ENCODE measurements at regions not wholly inside any gene's neighbourhood (a gene's known extent, or its start where the extent isn't known, plus 50 kb on each side); places are given as distances from the start of the nearest gene placed in this dataset.

DNA sequence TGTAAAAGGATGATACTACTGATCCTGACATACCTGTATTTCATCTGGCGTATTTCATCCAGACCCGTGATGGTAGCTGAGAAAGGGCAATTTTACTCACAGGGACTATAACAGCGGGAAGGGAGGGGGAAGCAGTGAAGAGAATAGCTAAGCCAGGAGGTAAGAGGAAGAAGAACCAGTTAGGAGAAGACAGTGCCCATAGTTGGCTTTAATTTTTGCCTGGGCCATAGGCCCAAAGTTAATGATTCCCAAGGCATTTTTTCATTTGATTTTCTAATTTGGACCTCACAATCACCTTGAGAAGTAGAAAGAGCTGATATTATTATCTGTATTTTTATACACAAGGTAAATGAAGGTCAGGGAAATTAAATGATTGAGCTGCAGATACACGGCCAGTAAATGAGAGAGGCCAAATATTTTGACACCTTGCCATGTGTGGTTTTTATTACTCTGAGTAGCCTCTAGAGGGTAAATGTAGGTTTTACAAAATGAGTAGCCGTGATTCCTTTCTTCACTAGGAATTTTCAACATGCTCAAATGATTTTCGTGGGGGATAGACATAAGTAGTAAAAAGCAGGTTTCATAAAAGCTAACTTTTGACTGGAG is 382.2 kb downstream of the FUT8 start:
- DNase-seq, result no peak

DNA sequence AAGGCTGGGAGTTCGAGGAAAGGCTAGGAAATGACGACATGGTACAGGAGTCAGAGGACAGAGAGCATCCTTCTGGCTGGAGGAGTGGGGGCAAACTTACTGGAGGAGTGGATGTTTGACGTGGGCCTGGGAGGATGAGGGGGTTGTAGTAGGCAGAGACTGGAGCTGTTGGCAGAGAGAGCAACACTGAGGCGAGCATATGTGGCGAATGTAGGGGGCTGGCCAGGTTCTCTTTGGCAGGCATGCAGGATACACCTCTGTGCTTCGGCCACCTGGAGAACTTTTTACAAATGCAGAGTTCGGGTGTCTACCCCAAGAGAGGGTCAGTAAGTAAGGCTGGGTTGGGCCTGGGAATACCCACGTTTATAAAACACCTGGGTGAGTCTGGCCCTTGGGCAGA is 385.7 kb downstream of the FUT8 start:
- no peak for DNase-seq

DNA sequence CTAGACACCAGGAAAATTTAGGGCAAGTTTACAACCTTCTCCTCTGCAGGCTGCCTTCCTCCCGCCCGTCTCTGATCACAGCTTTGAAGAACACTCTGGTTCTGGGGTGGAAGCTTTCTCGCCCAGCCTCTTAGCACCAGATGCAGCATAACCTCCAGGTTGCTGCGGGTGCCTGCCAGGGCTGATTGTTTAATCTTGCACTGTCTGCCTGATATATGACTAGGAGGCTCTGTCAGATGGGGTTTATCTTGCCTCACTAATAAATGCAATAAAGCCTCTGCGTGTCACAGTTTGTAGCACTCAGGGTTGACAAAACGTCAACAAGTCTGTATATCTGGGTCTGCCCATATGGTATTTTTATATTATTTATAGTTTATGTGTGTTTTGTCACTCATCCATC is 388.2 kb downstream of the FUT8 start:
- DNase-seq, result no peak

DNA sequence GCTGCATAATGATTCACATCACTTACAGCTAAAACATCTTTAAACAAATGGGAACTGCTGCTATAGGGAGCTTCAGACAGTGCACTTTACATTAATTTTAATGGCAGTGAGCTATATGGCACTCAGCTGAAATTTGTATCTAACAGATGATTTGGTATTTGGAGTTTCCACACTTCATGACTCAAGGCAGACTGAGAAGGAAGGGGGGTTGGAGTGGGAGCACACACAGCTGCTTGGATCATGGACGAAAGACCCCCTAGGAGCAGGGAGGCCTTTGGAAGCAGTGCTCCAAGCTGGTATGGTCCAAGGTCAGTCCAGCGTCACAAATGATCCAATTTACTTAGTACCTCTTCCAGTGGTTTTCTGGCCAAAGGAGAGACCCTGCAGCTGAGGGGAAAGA is 389.7 kb downstream of the FUT8 start:
- no peak for DNase-seq

DNA sequence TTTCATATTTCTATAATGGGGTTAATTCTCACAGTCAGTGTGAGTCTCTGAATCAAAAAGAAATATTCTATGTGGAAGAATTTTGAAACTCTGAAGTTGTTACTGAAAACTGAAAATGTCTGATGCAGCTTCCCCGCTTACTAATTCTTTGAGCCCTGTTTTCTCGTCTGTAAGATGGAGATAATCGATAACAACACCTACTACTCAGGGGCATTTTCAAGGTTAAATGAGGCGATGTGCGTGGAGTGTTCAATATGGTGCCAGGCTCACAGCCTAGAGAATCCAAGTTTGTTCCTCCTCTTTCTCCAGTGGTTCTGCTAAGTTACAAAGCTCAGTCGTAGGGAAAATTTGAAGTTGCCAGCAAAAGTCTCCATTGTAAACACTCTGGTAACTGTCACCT is 391.4 kb downstream of the FUT8 start:
- peak; percentile 56 for DNase-seq

DNA sequence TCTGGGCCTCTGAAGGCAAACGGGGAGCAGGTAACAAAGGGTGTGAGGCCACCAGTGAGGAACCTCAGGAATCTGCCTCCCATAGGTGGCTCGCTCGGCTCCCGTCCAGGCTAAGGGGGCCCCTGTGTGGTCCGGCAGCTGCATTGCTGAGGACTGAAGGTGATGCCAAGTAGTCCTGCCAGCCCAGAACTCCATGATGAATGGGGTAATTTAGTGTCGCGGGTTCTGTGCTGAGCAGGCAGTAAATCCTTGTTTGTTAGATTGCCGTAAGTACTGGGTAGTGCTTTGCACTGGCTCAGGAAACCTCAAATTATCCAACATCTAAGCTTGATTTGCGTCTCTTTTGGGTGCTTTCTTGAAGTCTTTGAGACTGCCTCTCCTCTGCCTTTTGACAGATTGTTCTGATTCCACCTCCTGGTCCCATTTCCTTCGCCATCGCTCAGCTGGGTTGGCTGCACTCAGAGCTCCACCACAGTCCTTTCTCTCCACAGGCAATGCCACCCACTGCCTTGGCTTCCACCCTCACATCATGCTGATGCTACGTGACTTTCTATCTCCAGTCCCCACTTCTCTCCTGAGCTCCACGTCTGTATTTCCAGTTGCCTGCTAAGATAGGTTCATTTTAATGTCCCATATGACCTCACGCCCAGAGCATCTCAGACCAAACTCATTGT is 392.0 kb downstream of the FUT8 start:
- no peak for DNase-seq

DNA sequence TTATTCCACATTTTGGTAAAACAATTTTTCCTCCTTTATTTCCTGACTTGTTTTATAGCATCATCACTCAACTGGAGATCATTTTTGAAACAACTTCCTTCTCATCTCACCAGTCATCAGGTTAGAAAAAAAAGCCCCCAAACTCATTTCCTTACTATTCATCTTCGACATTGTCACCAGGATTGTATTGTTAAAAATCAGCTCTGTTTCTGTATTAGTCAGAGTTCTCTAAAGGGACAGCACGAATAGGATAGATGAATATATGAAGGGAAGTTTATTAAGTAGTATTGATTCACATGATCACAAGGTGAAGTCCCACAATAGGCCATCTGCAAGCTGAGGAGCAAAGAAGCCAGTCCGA is 392.6 kb downstream of the FUT8 start:
- peak; percentile 71 for DNase-seq

DNA sequence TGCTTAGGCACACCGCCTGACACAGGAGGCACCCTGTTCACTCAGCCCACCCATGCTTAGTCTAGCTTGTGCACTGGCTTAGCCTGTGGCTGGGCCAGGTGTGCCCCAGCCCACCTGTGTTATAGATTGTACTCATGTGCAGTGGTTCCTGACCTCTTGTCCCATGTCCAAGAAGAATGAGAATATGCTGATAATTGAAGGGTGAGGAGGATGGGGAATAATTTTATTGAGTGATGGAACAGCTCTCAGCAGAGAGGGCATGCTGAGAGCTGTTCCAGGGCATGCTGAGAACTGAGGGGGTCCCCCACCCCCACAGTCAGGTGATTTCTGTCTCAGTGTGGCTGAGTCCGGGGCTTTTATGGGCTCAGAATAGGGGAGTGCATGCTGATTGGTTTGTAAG is 395.9 kb downstream of the FUT8 start:
- DNase-seq, result no peak

DNA sequence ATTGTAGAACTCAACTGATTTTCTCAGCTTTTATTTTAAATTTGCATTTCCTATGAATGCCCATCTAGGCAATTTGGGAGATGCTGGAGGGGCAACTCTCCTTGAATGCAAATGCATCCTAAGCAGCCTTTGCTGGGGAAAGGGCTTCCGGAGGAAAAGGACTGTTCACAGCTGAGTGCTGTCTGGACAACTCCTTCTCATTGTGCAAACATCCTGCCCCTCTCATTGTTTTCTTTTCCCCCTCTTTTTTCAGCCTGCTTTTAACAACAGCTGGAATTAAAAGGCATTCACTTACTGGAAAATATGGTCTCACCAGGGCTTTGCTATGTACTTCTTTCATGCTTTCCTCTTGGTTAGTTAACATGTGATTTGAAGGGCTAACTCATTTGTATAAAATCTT is 397.8 kb downstream of the FUT8 start:
- DNase-seq, result no peak

DNA sequence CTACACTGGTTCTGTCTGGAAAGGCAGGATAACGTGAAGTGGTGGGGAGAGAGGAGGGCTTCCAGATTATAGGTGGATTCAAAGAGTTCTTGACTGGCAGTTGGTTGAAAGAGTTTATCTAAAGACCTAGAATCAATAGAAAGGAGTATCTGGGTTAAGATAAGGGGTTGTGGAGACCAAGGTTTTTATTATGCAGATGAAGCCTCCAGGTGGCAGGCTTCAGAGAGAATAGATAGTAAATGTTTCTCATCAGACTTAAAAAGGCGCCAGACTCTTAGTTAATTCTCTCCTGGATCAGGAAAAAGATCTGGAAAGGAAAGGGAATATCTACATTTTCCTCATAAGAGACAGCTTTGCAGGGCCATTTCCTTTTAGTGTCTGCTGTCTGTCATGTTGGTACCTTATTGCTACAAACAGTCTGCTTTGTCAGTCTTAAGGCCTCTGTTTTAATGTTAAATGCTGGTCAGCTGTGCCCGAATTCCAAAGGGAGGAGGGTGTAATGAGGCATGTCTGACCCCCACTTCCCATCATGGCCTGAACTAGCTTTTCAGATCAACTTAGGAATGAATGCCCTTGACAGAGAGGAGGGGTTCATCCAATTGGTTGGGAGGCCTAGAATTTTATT is 401.3 kb downstream of the FUT8 start:
- no peak for DNase-seq

DNA sequence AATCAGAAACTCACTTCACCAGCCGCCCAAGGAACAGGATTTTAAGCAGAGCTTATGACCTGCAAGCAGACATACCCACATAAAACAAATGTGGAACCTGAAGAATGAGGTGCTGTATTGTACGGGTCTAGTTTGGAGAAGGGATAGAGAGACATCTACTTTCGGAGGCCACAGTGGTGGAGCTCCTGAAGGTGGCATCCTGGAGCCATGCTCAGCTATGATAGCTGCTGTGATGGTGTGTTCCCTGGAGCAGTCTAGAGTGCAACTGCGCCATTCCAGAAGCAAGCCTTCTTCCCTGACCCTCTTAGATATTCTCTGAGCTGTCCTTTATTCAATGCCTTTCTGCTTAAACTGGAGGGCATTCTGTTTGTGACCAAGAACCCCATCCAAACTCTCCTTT is 402.6 kb downstream of the FUT8 start:
- DNase-seq, result no peak

DNA sequence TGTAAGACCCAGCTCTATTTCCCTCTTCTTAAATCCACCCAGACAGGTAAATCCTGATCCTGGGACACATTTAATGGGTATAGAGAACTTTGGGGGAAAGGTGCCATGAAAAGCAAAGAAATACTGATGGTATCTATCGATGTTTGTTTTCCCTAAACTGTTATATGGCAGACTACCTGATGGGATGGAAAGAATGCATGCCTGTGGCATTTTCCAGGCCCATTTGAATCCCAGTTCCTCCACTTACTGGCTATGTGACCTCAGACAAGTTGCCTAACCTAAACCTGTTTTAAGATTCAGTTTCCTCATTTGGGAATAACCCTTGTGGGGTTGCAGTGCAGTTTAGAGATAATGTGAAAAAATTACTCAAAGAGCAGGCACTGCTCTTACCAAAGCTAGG is 404.5 kb downstream of the FUT8 start:
- no peak for DNase-seq

DNA sequence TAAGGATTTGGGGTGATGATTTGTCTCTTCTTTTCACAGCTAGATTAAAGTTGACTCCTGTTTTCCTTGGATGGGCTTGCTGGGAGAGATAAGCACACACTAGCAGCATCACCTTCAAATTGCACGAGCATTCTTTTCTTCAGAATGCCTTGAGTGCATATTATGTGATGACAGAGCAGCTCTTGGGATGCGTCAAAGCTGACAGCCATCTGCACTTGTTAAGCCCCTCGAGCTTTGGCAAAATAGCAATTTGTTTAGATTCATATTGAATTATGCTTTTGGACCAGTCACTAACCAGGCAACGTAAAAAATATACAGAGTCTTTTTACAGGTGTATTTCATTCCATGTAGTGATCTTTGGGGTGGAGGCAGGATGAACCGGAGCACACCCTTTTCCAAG is 407.0 kb downstream of the FUT8 start:
- no peak for DNase-seq

DNA sequence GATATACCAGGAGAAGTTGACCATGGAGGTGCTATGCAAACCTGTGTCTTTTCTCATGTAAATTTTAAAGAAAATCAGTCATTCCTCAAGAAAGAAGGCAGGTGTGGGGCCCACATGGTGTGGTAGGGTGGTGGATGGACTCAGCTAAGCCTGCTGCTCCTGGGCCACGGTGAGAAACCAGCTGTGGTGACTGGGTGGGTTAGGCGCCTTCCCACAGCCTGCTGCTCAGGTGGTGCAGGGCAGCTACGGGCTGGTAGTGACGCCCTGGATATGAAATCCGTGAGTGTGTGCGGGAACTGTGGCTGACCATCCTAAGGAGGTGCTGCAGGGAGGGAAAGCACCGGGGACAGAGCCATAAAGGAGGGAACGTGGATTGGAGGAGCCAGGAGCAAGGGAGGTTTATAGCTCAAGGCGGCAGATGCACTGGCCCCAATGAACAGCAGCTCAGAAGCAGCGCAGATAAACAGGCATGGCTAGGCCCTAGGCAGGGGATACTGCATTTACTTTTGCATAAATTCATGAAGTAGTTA is 408.8 kb downstream of the FUT8 start:
- no peak for DNase-seq

DNA sequence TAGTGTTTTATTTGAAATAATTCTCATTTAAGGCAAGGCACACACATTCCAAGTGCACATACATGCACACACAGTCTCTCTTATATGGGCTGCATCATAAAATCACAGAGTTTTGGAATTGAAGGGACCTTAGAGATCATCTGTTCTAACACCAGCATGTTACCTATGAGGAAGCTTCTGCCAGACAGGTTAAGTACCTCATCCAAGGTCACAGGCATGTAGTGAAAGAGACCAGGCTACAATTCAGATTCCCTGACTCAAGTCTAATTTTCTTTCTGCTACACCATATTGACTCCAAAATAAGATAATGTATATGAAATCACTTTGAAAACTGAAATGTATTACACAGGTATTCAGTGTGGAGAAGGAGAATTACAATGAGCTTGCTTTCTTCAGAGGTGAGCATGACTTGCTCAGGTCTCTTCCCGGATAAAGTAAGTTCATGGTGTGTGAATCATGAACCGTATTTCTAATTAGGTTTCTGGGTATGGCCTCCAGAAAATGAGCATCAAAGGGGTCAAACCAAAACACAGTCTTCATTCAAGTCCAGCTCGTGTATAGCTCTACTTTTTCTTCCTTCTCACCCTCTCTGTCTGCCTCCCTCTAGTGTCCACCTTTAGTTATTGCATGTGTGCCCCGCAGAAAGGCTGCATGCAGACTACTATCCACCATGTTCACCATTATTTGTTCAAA is 411.9 kb downstream of the FUT8 start:
- DNase-seq, result peak; percentile 80

DNA sequence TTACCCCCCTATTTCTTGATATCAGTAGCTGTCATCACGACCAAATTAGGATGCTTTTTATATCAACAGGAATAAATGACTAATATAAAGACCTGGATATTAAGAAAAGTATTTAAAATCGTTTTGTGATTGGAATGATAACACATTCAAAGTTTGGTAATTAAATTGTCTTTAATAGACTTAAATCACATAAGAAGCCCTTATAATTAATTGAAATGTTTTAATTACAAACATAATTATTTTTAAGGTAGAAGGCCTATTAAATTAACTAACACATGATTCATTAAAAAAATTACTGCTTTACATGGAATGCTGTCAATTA is 412.4 kb downstream of the FUT8 start:
- no peak for DNase-seq

DNA sequence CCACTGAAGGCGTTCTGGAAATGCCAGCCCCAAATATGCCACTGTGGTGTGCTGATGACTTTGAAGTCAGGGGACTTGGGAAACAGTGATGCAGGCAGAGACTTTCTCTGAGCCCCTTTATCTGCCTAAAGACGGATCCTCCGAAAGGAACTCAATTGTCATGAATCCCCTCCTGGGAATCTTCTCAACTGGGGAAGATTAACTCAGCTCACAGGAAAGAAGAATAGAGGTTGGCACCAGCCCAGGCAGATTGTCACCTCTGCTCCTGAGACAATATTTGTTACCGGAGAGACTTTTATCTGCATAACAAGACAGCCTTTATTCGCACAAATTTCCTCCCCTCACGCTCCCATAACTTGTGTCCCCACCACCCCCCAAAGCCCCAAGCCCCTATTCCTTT is 414.4 kb downstream of the FUT8 start:
- DNase-seq, result no peak

DNA sequence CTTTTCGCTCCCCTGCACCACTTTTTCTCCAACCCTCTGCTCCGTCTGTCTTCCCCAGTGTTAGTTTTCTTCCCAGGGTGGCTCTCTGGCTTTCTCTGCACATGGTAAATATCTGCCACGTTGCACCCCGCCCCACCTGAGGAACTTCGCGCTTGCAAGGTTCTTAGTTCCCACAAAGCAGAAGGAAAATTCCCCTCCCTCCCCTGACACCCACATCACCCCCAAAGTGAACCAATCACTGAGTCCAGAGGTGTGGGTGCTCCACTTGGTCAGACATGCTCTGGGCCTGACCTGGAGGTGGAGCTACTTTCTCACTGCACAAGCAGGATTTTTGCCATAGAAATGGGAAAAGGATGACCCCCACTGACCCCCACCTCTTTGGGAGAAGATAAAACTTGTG is 415.0 kb downstream of the FUT8 start:
- DNase-seq, result no peak

DNA sequence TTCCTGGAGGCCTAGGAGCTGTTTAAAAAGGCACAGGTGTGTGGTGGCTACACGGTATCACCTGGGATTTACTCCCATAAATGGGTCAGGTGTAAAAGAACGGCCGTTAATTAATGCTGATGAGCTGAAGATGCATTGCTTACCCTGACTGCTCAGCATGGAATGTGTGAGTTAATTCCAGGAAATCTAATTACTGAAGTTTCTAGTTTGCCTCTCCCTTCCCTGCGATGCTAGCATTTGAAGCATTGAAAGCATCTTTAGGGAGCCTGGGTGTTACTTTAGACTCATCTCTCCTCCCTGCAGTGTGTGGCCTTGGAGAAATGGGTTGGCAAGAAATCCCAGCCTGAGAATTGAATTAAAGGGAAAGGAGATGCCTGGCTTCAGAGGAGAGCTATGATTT is 415.9 kb downstream of the FUT8 start:
- DNase-seq, result no peak

DNA sequence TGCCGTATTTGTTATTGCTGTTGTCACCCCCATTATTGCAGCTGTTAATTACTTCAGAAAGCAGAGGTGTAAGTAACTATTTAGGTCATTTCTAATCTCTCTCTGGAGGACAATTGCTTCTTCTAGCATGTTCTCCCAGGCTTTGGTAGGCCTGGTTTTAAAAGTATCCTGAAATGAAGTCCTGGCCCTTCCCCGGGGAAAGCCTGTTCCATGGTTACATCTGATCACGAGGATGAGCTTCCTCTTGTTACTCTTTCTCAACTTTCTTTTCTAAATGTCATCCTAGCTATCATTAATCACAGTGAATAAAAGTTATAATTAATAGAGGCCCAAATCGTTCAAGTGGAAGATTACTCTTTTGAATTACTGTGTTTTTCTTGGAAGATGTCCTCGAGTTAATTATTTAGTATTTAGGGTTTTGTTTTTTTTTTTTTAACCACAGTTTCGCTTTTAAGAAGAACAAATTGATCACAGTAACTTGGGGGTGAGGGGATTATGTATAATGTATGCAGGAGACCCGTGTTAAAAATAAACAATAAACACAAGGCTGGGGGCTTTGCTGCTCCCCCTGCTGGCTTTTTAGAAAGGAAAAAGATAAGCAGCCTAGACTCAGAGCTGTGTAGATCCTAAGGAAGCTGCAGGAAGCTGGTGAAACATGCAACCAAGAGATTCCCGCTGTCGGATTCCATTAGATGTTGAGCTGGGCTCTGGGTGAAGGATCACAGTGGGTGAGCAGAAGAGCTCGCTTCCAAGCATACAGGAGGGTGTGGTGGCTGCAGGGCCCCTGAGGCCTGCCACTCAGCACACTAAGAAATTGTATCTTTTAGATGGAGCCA is 420.1 kb downstream of the FUT8 start:
- DNase-seq, result no peak

DNA sequence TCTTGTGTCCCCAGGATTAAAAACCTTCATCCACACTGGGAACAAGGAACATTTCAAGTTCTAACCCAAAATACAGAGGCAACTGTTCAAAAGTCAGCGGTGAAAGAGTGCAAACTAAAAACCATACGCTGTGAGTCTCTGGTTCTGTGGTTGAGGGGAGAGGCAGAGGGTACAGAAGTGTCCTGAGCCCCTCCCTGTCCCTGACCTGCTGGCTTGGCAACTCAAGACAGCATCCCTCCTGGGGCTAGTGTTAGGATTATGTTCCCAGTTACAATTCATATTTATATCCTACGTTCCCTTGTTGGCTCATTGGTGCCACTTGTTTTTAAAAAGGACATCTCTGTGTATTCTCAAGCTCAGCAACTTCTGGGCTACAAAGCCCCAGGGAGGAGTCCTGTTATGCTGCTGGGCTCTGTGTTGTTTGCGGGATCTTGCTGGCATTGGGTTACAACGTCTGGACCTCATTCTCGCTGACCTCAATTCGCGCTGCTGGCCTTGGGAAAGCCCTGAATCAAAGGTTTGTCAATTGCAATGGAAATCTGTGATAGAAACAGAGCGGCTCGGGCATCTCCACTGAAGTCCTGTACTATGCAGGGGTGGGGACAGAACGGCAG is 420.8 kb downstream of the FUT8 start:
- DNase-seq, result no peak

DNA sequence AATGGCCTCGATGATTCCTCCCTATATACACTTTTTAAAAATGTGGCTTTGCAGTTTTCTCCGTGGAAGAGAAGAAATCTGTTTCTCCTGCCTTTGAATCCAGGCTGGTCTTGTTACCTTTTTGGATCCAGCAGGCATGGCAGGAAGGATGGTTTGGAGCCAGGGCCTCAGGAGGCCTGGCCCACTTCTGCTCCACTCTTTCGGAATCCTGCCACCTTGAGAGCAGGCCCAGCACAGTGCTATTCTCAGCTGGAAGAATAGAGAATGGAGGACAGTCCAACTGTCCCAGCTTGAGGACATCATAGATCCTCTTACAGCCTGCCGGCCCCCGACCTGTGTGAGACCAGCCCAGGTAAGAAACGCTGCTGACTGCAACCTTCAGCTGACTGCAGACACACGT is 421.5 kb downstream of the FUT8 start:
- DNase-seq, result no peak

DNA sequence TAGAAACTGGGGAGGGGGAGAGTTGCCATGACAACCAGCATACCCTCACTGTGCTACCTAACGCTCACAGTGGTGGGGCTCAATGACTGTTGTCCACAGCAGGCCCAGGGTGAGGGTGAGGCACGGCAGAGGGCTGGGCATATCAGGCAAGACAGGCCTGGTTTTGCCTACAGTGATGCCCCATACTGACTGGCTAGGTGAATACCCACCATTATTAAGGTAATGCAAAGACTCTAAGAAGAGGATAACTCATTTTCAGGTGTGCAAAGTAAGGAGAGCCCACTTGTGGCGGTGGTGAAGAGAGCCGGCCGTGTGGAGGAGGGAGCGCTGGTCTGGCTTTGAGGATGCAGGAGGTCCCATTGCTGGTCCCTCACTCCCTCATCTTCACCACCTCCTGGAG is 422.3 kb downstream of the FUT8 start:
- DNase-seq, result no peak
